Osteocyte (in vitro differentiated cells): ENCODE measurements at regions not wholly inside any gene's neighbourhood (a gene's known extent, or its start where the extent isn't known, plus 50 kb on each side); places are given as distances from the start of the nearest gene placed in this dataset.

ENCODE experiments used
- DNase-seq: peaks from one replicate; pipeline ENCODE4 v3.0.0; 2021; ENCODE audit warnings: mixed read lengths; ENCODE audit not compliant: unreplicated experiment; ENCODE audit errors: extremely low spot score
- H3K27ac Mint-ChIP-seq: one replicate; pipeline ENCODE4 v1.8.0; 2021; ENCODE audit warnings: mild to moderate bottlenecking, mixed read lengths; ENCODE audit not compliant: unreplicated experiment
- H3K27me3 Mint-ChIP-seq: one replicate; pipeline ENCODE4 v1.8.0; 2021; ENCODE audit warnings: mixed read lengths; ENCODE audit not compliant: unreplicated experiment
- H3K36me3 Mint-ChIP-seq: one replicate; pipeline ENCODE4 v1.8.0; 2021; ENCODE audit warnings: mixed read lengths; ENCODE audit not compliant: unreplicated experiment
- H3K4me1 Mint-ChIP-seq: one replicate; pipeline ENCODE4 v1.8.0; 2021; ENCODE audit warnings: mixed read lengths; ENCODE audit not compliant: unreplicated experiment
- H3K4me3 Mint-ChIP-seq: one replicate; pipeline ENCODE4 v1.8.0; 2021; ENCODE audit warnings: mild to moderate bottlenecking, moderate library complexity, mixed read lengths; ENCODE audit not compliant: unreplicated experiment
- H3K9me3 Mint-ChIP-seq: one replicate; pipeline ENCODE4 v1.8.0; 2021; ENCODE audit warnings: mixed read lengths; ENCODE audit not compliant: unreplicated experiment
- TF ChIP-seq, protein P1 (sequence below): fragments of 200-600 bp; sonication (generic); IDR thresholded peaks from 2 replicates; pipeline ENCODE4 v1.5.0; 2021; ENCODE audit warnings: antibody characterized with exemption, mild to moderate bottlenecking, moderate library complexity

DNA sequence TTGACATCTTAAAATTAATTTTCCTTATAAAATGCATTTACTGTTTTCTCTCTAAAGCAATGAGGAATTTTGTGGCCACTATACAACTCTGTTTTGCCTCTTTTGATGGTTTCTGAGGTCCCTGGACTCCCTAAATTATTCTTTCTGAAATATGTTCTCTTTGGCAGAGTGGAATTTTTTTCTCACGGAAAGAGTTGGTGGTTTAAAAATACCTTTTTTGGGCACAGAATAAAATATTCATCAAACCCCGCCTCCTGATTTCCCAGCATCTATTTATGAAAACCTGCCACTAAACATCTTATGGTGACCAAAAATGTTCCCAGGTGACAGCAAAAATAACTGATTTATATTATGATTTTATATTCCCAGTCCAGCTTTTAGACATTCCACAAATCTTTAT, 165.3 kb upstream of the SYT6 start:
- Mint-ChIP-seq H3K36me3 (no peaks in the 10 kb centered on the region), H3K4me1 (peaks cover 46% of the 10 kb centered on the region), H3K27me3 (no peaks in the 10 kb centered on the region), H3K27ac (peak overlapping the region; percentile 67), H3K9me3 (no peaks in the 10 kb centered on the region), H3K4me3 (no peak overlapping the region)
- no peak for DNase-seq
- TF ChIP-seq, protein P1, sequence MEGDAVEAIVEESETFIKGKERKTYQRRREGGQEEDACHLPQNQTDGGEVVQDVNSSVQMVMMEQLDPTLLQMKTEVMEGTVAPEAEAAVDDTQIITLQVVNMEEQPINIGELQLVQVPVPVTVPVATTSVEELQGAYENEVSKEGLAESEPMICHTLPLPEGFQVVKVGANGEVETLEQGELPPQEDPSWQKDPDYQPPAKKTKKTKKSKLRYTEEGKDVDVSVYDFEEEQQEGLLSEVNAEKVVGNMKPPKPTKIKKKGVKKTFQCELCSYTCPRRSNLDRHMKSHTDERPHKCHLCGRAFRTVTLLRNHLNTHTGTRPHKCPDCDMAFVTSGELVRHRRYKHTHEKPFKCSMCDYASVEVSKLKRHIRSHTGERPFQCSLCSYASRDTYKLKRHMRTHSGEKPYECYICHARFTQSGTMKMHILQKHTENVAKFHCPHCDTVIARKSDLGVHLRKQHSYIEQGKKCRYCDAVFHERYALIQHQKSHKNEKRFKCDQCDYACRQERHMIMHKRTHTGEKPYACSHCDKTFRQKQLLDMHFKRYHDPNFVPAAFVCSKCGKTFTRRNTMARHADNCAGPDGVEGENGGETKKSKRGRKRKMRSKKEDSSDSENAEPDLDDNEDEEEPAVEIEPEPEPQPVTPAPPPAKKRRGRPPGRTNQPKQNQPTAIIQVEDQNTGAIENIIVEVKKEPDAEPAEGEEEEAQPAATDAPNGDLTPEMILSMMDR: no peak

DNA sequence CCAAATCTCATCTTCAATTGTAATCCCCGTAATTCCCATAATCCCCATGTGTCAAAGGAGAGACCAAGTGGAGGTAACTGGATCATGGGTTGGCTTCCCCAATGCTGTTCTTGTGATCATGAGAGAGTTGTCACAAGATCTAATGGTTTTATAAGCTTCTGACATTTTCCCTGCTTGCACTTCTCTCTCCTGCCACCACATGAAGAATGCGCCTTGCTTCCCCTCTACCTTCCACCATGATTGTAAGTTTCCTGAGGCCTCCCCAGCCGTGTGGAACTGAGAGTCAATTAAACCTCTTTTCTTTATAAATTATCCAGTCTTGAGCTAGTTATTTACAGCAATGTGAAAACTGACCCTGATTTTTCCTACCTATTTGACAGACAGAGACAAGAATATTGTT, 162.5 kb upstream of the SYT6 start:
- H3K4me3 Mint-ChIP-seq: no peak overlapping the region
- TF ChIP-seq, protein P1: no peak
- H3K9me3 Mint-ChIP-seq: no peaks in the 10 kb centered on the region
- H3K4me1 Mint-ChIP-seq: peaks cover 54% of the 10 kb centered on the region
- DNase-seq: no peak
- H3K27ac Mint-ChIP-seq: peak overlapping the region; percentile 63
- H3K36me3 Mint-ChIP-seq: no peaks in the 10 kb centered on the region
- no peaks in the 10 kb centered on the region for H3K27me3 Mint-ChIP-seq

DNA sequence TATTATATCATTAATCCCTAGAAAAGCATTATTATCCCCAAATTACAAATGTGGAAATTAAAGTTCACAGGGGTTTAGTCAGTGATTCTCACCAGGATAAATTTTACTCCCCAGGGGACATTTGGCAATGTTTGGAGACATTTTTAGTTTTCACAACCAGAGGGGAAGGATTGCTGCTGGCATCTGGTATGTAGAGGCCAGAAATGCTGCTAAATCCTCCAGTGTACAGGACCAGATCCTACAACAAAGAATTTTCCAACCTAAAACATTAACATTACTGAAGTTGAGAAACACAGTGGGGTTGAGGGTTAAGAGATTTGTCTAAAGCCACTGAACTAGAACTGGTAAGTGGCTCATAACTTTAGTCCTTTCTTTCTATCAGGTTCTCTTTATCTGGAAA, 162.0 kb upstream of the SYT6 start:
- Mint-ChIP-seq H3K27me3 (no peaks in the 10 kb centered on the region), H3K36me3 (no peaks in the 10 kb centered on the region), H3K4me3 (no peak overlapping the region), H3K27ac (peak overlapping the region; percentile 63), H3K4me1 (peaks cover 54% of the 10 kb centered on the region), H3K9me3 (no peaks in the 10 kb centered on the region)
- no peak for DNase-seq
- TF ChIP-seq, protein P1: no peak

DNA sequence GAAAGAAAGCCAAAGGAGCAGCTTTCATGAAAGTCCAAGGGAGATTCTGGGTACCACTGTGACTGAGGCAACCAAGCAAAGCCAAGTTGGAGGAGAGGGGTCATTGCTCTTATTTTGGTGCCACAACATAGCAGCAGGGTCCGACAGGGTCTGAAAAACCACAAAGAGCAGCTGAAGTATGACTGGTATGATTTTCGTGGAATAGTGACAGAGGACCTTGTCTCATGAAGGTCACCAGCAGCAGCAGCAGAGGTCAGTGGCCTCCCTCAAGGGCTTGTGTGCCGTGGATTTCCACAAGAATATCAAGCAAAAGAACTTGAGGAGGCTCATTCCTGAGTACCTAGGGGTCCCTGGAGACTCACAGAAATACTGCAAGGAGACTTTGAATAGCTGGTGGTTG, 160.9 kb upstream of the SYT6 start:
- Mint-ChIP-seq H3K36me3 (no peaks in the 10 kb centered on the region), H3K27ac (no peak overlapping the region), H3K4me1 (peaks cover 46% of the 10 kb centered on the region), H3K27me3 (no peaks in the 10 kb centered on the region), H3K4me3 (no peak overlapping the region), H3K9me3 (no peaks in the 10 kb centered on the region)
- TF ChIP-seq, protein P1: no peak
- DNase-seq: no peak

DNA sequence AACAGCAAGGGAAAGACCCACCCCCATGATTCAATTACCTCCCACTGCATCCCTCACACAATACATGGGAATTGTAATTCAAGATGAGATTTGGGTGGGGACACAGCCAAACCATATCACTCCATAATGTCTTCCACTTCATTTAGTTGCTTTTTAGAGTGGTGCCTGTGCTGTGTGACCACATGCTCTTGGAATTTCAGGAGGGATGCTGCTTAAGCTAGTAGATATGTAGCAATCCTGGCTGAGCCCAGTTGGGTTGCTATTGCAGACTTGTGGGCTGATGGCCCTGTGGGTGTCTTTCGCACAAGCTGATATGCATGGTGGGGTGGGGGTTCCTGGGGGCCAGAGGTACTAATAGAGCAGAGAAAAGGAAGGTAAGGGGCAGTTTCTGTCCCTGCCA, 160.4 kb upstream of the SYT6 start:
- Mint-ChIP-seq H3K27me3 (no peaks in the 10 kb centered on the region), H3K36me3 (no peaks in the 10 kb centered on the region), H3K4me3 (no peak overlapping the region), H3K27ac (no peak overlapping the region), H3K9me3 (no peaks in the 10 kb centered on the region), H3K4me1 (peaks cover 42% of the 10 kb centered on the region)
- no peak for DNase-seq
- TF ChIP-seq, protein P1: no peak
